ENCODE measurements at regions not wholly inside any gene's neighbourhood (a gene's known extent, or its start where the extent isn't known, plus 50 kb on each side); places are given as distances from the start of the nearest gene placed in this dataset.

- WGBS (ENCODE audit: insufficient coverage): no CpG with 5 or more reads among the region's 2 CpGs
- Histone ChIP-seq H3K4me2 (replicated peaks; ENCODE audit: low read depth, low read length, poor library complexity, severe bottlenecking) (no peak overlapping the region), H3K4me3 (ENCODE audit: control extremely low read depth in 1 of 5, extremely low read depth in 1 of 5, insufficient read depth in 1 of 5, low read depth in 2 of 5, low read length in 4 of 5) (no peak overlapping the region), H3K9me3 (ENCODE audit: control extremely low read depth in 1 of 3, control insufficient read depth in 2 of 3, insufficient read depth in 1 of 3, low read length in 2 of 3) (no peaks in the 10 kb centered on the region), H3K27me3 (replicated peaks in 1 of 4; ENCODE audit: control extremely low read depth in 1 of 4, control insufficient read depth in 3 of 4, insufficient read depth in 4 of 4, low read length in 3 of 4) (no peaks in the 10 kb centered on the region), H3K79me2 (ENCODE audit: control insufficient read depth, insufficient read depth, low read length) (no peaks in the 10 kb centered on the region), H3K27ac (ENCODE audit: low read length in 2 of 2) (no peak overlapping the region), H2AFZ (ENCODE audit: insufficient read depth, low read depth, low read length, poor library complexity, severe bottlenecking) (no peak overlapping the region), H3K36me3 (replicated peaks in 1 of 2; ENCODE audit: control extremely low read depth in 1 of 2, control insufficient read depth in 1 of 2, extremely low read depth in 1 of 2, insufficient read depth in 2 of 2, low read length in 1 of 2) (no peaks in the 10 kb centered on the region), H3K4me1 (ENCODE audit: control insufficient read depth in 2 of 2, insufficient read depth in 2 of 2, low read length in 2 of 2) (no peaks in the 10 kb centered on the region), H4K20me1 (ENCODE audit: control insufficient read depth, insufficient read depth, low read length, poor library complexity, severe bottlenecking) (no peaks in the 10 kb centered on the region), H3K9ac (ENCODE audit: low read length) (no peak overlapping the region)
- Mint-ChIP-seq H3K27me3 (no peaks in the 10 kb centered on the region), H3K9me3 (ENCODE audit: insufficient read depth) (no peaks in the 10 kb centered on the region), H3K4me1 (no peaks in the 10 kb centered on the region), H3K4me3 (no peak overlapping the region), H3K27ac (no peak overlapping the region)
- intact Hi-C loops (cut with micrococcal nuclease): no loop called here
- no peak for DNase-seq
- CTCF ChIA-PET: no interaction called here
- POLR2A ChIA-PET: no interaction called here
- no peak for ATAC-seq (ENCODE audit: low read depth)
- TF ChIP-seq CTCF (IDR thresholded peaks at IDR 0.05): no peak
- no peak for TF ChIP-seq EZH2 (IDR thresholded peaks at IDR 0.05; ENCODE audit: borderline replicate concordance, insufficient read depth, low read depth, low read length, poor library complexity, severe bottlenecking)
Observed at GRCh38 chr5:67395790-67396418, 199.3 kb upstream of the CD180 start.

- Histone ChIP-seq H3K9ac (ENCODE audit: low read length) (no peak overlapping the region), H3K4me3 (ENCODE audit: control extremely low read depth in 1 of 5, extremely low read depth in 1 of 5, insufficient read depth in 1 of 5, low read depth in 2 of 5, low read length in 4 of 5) (no peak overlapping the region), H3K4me1 (ENCODE audit: control insufficient read depth in 2 of 2, insufficient read depth in 2 of 2, low read length in 2 of 2) (no peaks in the 10 kb centered on the region), H3K9me3 (ENCODE audit: control extremely low read depth in 1 of 3, control insufficient read depth in 2 of 3, insufficient read depth in 1 of 3, low read length in 2 of 3) (no peaks in the 10 kb centered on the region), H4K20me1 (ENCODE audit: control insufficient read depth, insufficient read depth, low read length, poor library complexity, severe bottlenecking) (no peaks in the 10 kb centered on the region), H2AFZ (ENCODE audit: insufficient read depth, low read depth, low read length, poor library complexity, severe bottlenecking) (no peak overlapping the region), H3K79me2 (ENCODE audit: control insufficient read depth, insufficient read depth, low read length) (no peaks in the 10 kb centered on the region), H3K4me2 (replicated peaks; ENCODE audit: low read depth, low read length, poor library complexity, severe bottlenecking) (no peak overlapping the region), H3K27ac (ENCODE audit: low read length in 2 of 2) (no peak overlapping the region), H3K27me3 (replicated peaks in 1 of 4; ENCODE audit: control extremely low read depth in 1 of 4, control insufficient read depth in 3 of 4, insufficient read depth in 4 of 4, low read length in 3 of 4) (no peaks in the 10 kb centered on the region), H3K36me3 (replicated peaks in 1 of 2; ENCODE audit: control extremely low read depth in 1 of 2, control insufficient read depth in 1 of 2, extremely low read depth in 1 of 2, insufficient read depth in 2 of 2, low read length in 1 of 2) (no peaks in the 10 kb centered on the region)
- DNase-seq (no peak), ATAC-seq (ENCODE audit: low read depth) (no peak)
- Mint-ChIP-seq H3K27me3 (no peaks in the 10 kb centered on the region), H3K27ac (no peak overlapping the region), H3K9me3 (ENCODE audit: insufficient read depth) (no peaks in the 10 kb centered on the region), H3K4me1 (no peaks in the 10 kb centered on the region), H3K4me3 (no peak overlapping the region)
- ChIA-PET CTCF (no interaction called here), POLR2A (no interaction called here)
- intact Hi-C loops (cut with micrococcal nuclease): no loop called here
- TF ChIP-seq CTCF (IDR thresholded peaks at IDR 0.05) (no peak), EZH2 (IDR thresholded peaks at IDR 0.05; ENCODE audit: borderline replicate concordance, insufficient read depth, low read depth, low read length, poor library complexity, severe bottlenecking) (no peak)
Observed at GRCh38 chr5:67393211-67393610, 196.6 kb upstream of the CD180 start.

Measured in B cell (primary cell).